ENCODE measurements at regions not wholly inside any gene's neighbourhood (a gene's known extent, or its start where the extent isn't known, plus 50 kb on each side); places are given as distances from the start of the nearest gene placed in this dataset.

GRCh38 chr3:194849166-194849875, 163.6 kb downstream of the FAM43A start:
- TF ChIP-seq GATA3 (IDR thresholded peaks at IDR 0.05; ENCODE audit: low read depth, low read length), result no peak
- TF ChIP-seq GATA2 (IDR thresholded peaks at IDR 0.05; ENCODE audit: low read depth, low read length), result no peak

- TF ChIP-seq GATA3 (IDR thresholded peaks at IDR 0.05; ENCODE audit: low read depth, low read length), result no peak
- no peak for TF ChIP-seq GATA2 (IDR thresholded peaks at IDR 0.05; ENCODE audit: low read depth, low read length)
Observed at GRCh38 chr3:194851254-194851653, 165.6 kb downstream of the FAM43A start.

GRCh38 chr3:194851941-194852340, 166.3 kb downstream of the FAM43A start:
- TF ChIP-seq GATA2 (IDR thresholded peaks at IDR 0.05; ENCODE audit: low read depth, low read length), result no peak
- TF ChIP-seq GATA3 (IDR thresholded peaks at IDR 0.05; ENCODE audit: low read depth, low read length), result no peak

GRCh38 chr3:194852345-194852744, 166.7 kb downstream of the FAM43A start:
- TF ChIP-seq GATA3 (IDR thresholded peaks at IDR 0.05; ENCODE audit: low read depth, low read length) (no peak), GATA2 (IDR thresholded peaks at IDR 0.05; ENCODE audit: low read depth, low read length) (no peak)

GRCh38 chr3:194852831-194853508, 167.3 kb downstream of the FAM43A start:
- TF ChIP-seq GATA2 (IDR thresholded peaks at IDR 0.05; ENCODE audit: low read depth, low read length), result no peak
- no peak for TF ChIP-seq GATA3 (IDR thresholded peaks at IDR 0.05; ENCODE audit: low read depth, low read length)

- no peak for TF ChIP-seq GATA2 (IDR thresholded peaks at IDR 0.05; ENCODE audit: low read depth, low read length)
- TF ChIP-seq GATA3 (IDR thresholded peaks at IDR 0.05; ENCODE audit: low read depth, low read length), result no peak
Observed at GRCh38 chr3:194854206-194854605, 168.5 kb downstream of the FAM43A start.

GRCh38 chr3:194854659-194855390, 169.1 kb downstream of the FAM43A start:
- TF ChIP-seq GATA2 (IDR thresholded peaks at IDR 0.05; ENCODE audit: low read depth, low read length) (no peak), GATA3 (IDR thresholded peaks at IDR 0.05; ENCODE audit: low read depth, low read length) (no peak)

- no peak for TF ChIP-seq GATA3 (IDR thresholded peaks at IDR 0.05; ENCODE audit: low read depth, low read length)
- TF ChIP-seq GATA2 (IDR thresholded peaks at IDR 0.05; ENCODE audit: low read depth, low read length), result no peak
Observed at GRCh38 chr3:194856296-194856695, 170.6 kb downstream of the FAM43A start.

- TF ChIP-seq GATA3 (IDR thresholded peaks at IDR 0.05; ENCODE audit: low read depth, low read length) (no peak), GATA2 (IDR thresholded peaks at IDR 0.05; ENCODE audit: low read depth, low read length) (no peak)
Observed at GRCh38 chr3:194857469-194858113, 171.9 kb downstream of the FAM43A start.

GRCh38 chr3:194858382-194858781, 172.7 kb downstream of the FAM43A start:
- TF ChIP-seq GATA2 (IDR thresholded peaks at IDR 0.05; ENCODE audit: low read depth, low read length), result no peak

- TF ChIP-seq GATA2 (IDR thresholded peaks at IDR 0.05; ENCODE audit: low read depth, low read length), result no peak
- TF ChIP-seq GATA3 (IDR thresholded peaks at IDR 0.05; ENCODE audit: low read depth, low read length), result no peak
Observed at GRCh38 chr3:194860725-194861124, 175.0 kb downstream of the FAM43A start.

- TF ChIP-seq GATA2 (IDR thresholded peaks at IDR 0.05; ENCODE audit: low read depth, low read length), result no peak
- no peak for TF ChIP-seq GATA3 (IDR thresholded peaks at IDR 0.05; ENCODE audit: low read depth, low read length)
Observed at GRCh38 chr3:194861375-194861774, 175.7 kb downstream of the FAM43A start.

- TF ChIP-seq GATA3 (IDR thresholded peaks at IDR 0.05; ENCODE audit: low read depth, low read length) (no peak), GATA2 (IDR thresholded peaks at IDR 0.05; ENCODE audit: low read depth, low read length) (no peak)
Observed at GRCh38 chr3:194865061-194865460, 179.4 kb downstream of the FAM43A start.

- TF ChIP-seq GATA3 (IDR thresholded peaks at IDR 0.05; ENCODE audit: low read depth, low read length), result no peak
Observed at GRCh38 chr3:194865615-194866014, 179.9 kb downstream of the FAM43A start.

All from SH-SY5Y (cell line).